HG02852 (cell line): ENCODE measurements at regions not wholly inside any gene's neighbourhood (a gene's known extent, or its start where the extent isn't known, plus 50 kb on each side); places are given as distances from the start of the nearest gene placed in this dataset.

Experiments used
- ATAC-seq: cut with Tn5 transposase; IDR thresholded peaks from one replicate; pipeline ENCODE4 v1.9.1; 2021; ENCODE audit warnings: mild to moderate bottlenecking, moderate library complexity; ENCODE audit not compliant: unreplicated experiment

DNA sequence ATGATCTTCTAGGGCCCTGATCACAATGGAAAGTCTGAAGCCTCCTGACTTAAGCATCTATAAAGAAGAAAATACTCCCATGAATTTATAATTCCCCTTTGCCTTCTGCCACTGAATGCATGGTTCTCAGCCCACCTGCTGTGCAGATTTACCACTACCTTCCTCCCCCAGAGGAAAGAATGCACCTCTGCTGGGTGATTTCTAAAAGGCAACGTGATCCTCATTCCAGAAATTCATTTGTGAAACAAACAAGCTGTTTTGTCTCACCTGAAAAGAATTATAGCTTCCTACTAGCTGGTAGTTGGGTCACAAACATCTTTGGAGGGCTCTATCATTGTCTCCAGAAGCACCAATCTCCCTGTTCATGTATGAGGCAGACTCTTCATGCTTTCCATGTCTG is 320.2 kb downstream of the CDC14C start:
- ATAC-seq, result no peak

DNA sequence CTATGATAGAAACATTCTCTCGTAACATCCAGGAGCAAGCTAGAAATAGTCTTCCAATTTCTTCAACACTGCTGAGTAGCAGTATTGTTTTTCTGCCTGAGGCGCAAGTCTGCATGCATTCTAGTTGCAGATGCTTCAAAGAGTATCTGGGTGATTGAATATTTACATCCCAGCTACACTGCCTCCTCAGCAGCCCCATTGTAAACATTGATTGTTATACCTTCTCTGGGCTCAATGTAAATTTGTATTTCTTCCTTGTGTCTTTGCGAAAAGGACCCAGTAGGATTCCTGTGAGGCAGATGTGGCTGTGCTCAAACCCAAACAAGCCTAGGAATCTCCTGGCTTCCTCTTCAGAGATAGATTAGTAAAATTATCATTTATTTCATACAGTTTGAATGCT is 320.7 kb downstream of the CDC14C start:
- ATAC-seq, result no peak

GRCh38 chr7:49247759-49248158 is 323.4 kb downstream of the CDC14C start:
- ATAC-seq, result no peak

GRCh38 chr7:49255054-49255453 is 330.7 kb downstream of the CDC14C start:
- ATAC-seq, result no peak

- ATAC-seq, result no peak
Observed at GRCh38 chr7:49260538-49260937, 336.2 kb downstream of the CDC14C start.

DNA sequence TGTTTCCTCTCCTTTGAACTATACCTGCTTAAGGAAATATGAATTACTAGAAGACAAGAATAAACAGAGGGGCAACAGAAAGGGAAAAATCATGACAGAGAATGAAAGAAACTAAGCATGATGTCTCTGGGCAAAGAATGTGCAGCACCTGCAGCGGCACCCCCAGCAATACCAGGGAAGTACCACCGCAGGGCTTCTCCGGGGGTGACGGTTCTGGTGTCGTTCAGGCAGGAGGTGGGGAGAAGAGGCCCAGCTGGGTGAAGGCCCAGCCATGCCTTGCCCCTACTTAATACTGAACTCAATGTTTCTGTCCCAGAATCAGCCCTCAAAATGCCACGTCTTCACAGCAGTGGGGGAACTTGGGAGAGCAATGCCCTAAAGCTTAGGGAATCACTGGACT is 337.6 kb downstream of the CDC14C start:
- no peak for ATAC-seq

- no peak for ATAC-seq
Observed at GRCh38 chr7:49264530-49264929, 340.2 kb downstream of the CDC14C start.

- ATAC-seq, result no peak
Observed at GRCh38 chr7:49273897-49274296, 349.6 kb downstream of the CDC14C start.

DNA sequence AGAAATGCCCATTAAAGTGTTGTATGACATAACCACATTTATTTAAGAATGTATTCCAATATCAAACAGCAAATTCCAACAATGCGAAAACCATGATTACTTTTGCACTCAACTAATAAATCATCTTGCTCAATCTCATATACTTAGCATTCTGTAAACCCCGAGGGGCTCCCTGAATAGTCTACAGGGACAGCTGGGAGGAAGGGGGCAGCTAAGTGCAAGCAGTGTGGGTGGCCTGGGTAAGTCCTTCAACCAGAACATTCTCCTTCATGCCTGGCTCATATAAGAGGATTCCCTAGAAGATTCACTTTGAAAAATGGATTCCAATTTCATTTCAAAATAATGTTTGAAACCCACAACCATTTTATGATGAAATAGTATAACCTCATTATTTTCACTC is 355.5 kb downstream of the CDC14C start:
- no peak for ATAC-seq

DNA sequence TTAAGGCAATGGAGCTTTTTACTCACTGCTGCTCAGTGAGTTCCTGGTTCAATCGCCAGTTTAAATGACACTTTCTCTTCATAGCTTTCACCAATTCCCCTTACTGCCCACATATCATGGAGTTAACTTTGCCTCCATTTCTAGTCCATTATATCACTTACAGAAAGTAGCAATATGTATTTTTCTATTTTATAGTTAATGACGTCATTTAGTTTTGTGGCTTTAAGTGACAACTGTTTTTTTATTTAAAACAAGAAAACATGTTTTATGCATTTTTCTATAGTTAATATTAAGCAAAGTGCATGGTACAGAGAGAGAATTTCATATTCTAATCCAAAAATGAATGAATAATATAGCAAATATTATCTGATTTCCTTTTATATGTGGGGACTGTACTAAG is 363.3 kb downstream of the CDC14C start:
- ATAC-seq, result no peak

- ATAC-seq, result no peak
Observed at GRCh38 chr7:49294611-49295010, 370.3 kb downstream of the CDC14C start.

GRCh38 chr7:49295146-49295545 is 370.8 kb downstream of the CDC14C start:
- no peak for ATAC-seq

GRCh38 chr7:49297958-49298357 is 373.6 kb downstream of the CDC14C start:
- ATAC-seq, result no peak

DNA sequence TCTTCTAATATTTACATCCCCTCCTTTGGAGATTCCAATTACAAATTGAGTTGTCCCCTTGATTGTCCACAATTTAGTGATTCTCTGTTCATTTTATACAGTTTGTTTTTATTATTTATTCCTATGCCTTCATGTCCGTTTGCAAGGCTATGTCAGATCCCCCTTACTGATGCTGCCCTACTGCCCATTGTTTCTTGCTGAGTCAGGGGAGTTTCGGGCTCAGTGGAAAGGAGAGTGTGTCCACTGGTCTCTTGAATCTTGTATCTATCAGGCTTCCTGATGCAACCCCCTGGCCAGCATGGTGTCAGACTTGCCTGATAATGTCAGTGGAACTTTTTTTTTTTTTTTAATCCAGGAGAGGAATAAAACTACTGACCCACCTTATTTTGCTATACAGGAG is 384.4 kb downstream of the CDC14C start:
- ATAC-seq, result no peak

- ATAC-seq, result no peak
Observed at GRCh38 chr7:49320083-49320482, 395.7 kb downstream of the CDC14C start.

GRCh38 chr7:49321843-49322242 is 397.5 kb downstream of the CDC14C start:
- no peak for ATAC-seq

DNA sequence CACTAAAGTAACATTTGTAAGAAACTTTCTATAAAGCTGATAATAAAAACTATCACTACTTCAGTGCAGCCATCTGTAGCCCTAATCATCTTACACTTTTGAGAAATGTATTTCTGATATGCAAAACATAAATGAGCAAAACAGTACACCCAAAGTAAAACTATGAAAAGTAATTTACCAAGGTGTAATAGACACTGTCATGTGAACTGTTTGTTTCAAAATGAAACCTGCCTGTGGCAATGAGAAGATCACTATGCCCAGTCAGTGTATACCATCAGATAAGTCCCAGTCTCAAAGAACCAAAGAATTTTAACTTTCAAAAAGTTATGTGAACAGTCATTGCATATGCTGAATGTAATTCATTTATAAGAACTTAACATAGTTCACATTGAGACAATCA is 398.1 kb downstream of the CDC14C start:
- ATAC-seq, result no peak

DNA sequence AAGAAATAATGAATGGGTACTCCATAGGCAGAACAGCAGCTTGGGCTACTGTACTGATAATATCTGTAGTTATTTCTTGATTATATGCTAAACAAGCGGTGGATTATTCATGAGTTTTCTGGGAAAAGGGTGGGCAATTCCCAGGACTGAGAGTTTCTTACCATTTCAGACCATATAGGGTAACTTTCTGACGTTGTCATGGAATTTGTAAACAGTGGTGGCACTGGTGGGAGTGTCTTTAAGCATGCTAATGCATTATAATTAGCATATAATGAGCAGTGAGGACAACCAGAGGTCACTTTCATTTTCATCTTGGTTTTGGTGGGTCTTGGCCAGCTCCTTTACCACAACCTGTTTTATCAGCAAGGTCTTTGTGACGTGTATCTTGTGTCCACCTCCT is 399.7 kb downstream of the CDC14C start:
- ATAC-seq, result no peak

- no peak for ATAC-seq
Observed at GRCh38 chr7:49324707-49325106, 400.4 kb downstream of the CDC14C start.

- no peak for ATAC-seq
Observed at GRCh38 chr7:49325571-49325970, 401.2 kb downstream of the CDC14C start.

DNA sequence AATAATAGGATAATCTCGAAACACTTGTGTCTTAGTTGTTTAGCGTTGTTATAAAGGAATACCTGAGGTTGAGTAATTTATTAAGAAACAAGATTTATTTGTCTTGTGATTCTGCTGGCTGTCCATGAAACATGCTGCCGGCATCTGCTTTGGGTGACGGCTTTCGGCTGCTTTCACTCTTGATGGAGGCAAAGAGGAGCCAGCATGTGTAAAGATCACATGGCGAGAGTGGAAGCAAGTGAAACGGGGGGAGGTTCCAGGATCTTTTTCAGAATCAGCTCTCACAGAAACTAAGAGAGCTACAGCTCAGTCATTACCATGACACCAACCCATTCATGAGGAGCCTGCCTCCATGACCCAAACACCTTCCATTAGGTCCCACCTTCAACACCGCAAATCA is 402.8 kb downstream of the CDC14C start:
- ATAC-seq, result no peak

DNA sequence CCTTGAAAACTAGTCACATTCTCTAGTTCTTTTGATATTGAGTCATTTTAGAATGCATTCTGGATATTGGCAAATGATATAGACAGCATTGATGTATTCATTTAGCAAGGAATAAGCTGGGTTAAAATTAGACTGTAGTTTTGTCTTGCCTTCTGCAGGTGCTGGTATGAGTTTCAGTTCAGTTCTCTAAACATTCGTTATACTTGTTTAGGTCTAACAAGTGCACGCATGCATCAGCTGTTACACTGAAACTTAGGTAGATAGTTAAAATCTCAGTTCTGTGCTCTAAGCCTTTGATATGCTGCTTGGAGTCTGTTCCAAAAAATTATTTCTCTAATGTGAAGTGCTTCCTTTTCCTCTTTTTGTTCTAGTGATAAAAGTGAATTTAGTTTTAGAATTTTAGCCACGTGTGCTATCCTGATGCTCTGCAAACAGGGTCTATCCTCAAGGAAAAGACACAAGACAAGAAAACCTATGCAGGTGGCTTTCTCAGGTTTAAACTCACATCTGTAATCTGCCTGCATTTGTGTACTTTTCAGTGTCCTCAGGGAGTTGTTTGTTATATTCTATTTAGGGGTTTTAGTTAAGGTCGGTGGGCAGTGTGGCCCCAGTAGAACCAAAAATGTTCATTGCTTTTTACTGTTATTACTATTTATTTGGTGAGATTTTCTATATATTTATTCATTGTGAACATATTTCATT is 409.0 kb downstream of the CDC14C start:
- peak; percentile 94 for ATAC-seq

- ATAC-seq, result no peak
Observed at GRCh38 chr7:49341849-49342248, 417.5 kb downstream of the CDC14C start.
